HT-29 (cell line): ENCODE measurements at regions not wholly inside any gene's neighbourhood (a gene's known extent, or its start where the extent isn't known, plus 50 kb on each side); places are given as distances from the start of the nearest gene placed in this dataset.
"Not testable (repeated sequence)": the region's sequence is repeated elsewhere in the genome, so short reads cannot be mapped to it uniquely, and the experiment has no call there.

Experiments used
- DNase-seq: peaks from one replicate; pipeline ENCODE4 v3.0.0-alpha.2; 2015; ENCODE audit warnings: low spot score

DNA sequence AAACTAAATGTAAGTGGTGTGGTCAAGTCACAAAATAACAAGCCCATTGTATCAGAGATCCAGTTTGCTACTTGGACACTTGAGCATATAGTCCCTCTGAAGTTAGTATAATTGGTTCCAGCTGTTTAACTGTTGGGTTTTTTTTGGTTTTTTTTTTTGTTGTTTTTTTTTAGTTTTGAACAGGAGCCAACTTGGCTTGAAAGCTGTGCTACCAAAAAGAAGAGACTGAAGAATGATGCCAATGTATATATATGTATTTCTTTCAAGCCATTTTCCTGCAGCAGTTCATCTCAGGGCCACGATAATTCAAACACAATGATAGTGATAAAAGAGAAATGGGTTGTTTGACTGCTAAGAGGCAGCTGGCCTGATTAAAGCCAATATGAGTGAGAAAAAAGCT is 138.3 kb downstream of the PCDH18 start:
- DNase-seq: no peak

DNA sequence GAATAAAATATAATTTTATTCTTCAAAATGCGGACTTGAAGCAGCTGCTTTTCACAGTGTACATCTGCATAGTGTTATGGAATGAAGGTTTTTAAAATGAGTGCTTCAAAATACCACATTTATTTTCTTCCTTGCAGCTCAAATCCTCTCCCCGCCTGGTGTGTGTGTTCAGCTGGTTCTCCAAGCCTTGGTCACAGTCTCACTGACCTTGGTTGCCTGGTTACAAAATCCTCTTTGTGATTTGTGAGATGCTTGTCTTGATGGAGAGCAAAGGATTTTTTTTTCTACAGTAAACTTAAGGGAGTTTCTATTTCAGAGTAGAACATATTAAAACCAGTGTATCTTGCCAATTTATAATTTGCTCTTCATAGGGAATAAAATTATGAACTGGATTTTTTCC is 139.2 kb downstream of the PCDH18 start:
- DNase-seq: no peak

DNA sequence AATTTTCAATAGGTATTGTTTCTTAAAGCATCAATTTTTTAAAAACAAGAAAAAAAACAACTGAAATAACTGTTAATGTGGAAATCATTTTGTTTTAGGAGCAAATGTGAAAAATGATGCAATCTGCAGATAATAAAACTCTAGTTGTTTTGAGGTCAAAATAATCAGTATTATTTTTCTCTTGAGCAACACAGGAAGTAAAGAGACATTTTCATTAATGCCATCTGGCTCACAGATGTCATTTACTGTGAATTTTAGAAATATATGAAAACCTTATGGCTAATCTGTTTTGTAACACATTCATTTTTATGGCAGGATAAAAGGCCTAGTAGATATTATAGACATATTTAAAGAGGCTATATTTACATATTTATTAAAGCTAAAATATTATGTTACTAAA is 141.6 kb downstream of the PCDH18 start:
- DNase-seq: no peak

DNA sequence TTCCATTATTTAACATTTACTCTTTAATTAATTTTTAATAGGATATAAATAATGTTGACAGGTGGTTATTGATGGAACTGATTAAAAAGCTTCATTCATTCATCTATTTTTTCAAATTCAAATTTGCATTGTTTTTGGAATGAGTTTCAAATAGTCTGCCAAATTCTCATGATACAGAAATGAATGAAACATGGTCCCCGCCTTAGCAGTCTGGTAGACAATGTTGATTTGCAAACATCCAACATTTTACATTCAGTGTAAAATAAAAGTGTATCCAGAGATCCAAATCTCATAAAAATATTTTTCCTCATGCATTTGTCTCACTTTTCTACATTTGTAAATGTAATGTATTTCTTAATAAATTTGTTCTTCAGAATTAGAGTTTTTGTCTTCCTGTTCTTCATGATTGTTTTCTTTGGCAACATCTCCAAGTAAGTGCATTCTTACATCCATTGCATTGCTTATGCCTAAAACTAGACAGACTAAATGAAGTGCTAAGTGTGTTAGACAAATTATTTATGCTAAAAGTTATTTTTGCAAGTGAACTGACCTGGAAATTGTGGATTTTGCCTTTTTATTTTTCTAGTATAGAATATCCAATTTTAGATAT is 142.3 kb downstream of the PCDH18 start:
- DNase-seq: no peak

DNA sequence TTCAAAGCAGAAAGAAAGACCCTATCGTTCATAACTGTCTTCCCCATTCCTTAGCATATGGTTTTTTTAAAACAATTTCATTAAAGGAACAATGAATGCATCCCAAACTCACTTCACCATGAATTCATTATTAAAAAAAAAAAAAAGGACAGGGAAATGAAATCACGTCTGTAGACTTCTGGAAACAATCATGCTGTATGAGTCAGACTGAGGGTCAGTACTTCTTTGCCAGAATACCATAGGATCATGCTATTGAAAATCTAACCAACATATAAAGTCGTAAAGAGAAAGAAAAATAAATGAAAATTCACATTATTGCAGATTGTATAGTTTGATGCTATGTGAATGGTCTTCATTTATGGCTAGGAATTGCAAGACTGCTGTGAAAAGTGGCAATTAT is 144.4 kb downstream of the PCDH18 start:
- no peak for DNase-seq

DNA sequence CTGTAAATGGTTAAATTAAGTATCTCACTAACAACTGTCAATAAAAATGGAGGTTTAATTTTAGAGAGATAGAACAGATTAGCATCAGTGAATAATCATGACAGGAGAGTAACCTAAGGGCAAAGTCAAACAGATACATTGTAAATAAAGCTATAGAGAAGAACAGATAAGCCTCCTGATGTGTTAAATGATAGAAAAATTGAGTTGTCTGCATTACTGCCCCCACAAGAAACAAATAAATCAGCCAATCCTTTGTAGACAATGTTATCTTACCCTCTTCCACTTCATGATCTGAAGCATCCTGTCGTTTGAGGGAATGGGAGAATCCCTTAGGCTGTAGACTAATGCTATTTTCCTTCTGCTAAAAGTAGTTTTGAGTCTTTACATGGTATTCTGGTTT is 147.8 kb downstream of the PCDH18 start:
- DNase-seq: no peak

DNA sequence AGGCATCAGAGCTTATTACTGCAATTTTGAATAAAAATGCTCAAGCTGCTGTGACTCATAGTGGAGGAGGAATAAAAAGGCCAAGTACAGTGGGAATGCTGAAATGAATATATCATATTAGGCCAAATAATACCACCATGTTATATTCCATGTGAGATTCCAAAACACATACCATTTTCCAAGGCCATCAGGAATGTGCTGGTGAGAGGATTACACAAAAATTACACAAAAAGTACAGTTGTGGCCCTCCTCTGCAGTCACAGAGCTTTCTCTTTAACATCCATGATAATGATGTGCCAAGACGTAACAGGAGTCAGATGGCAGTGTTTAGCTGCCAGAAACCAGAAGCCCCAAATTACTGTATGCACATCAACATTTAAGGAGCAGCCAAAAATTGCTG is 153.5 kb downstream of the PCDH18 start:
- no peak for DNase-seq

DNA sequence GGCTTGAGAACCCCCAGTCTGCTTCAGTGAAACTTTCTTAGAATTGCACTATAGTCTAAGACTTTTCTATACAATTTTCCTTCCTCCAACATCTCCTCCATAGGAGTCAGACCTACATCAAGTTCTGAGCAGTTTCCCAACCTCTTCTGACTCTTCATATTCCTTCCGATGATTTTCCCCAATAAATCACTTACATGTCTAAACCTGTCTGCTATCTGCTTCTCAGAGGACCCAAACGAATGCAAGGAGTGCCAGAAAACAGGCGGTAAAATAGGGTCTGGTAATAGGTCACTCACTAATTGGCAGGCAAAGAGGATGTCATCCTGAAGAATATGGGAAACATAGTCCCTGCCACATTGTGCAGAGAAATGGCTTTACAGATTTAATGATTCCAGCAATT is 153.9 kb downstream of the PCDH18 start:
- DNase-seq: no peak

DNA sequence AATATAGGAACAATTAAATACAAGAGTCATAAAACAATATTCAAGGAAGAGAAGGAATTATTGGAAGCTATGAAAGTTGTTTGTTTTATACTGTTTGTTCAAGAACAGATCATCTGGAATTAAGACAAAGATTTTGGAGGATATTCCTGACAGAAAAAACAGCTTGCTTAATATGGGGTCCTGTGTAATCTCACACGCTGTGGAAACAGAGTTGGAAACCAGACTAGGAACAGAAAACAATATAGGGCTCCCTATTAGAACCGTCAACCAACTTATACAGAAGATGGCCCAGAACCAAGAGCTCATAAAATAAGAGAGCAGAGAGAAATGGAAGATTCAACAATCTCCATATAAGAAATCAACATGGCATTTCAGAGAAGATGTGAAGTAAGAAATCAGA is 156.0 kb downstream of the PCDH18 start:
- DNase-seq: no peak

DNA sequence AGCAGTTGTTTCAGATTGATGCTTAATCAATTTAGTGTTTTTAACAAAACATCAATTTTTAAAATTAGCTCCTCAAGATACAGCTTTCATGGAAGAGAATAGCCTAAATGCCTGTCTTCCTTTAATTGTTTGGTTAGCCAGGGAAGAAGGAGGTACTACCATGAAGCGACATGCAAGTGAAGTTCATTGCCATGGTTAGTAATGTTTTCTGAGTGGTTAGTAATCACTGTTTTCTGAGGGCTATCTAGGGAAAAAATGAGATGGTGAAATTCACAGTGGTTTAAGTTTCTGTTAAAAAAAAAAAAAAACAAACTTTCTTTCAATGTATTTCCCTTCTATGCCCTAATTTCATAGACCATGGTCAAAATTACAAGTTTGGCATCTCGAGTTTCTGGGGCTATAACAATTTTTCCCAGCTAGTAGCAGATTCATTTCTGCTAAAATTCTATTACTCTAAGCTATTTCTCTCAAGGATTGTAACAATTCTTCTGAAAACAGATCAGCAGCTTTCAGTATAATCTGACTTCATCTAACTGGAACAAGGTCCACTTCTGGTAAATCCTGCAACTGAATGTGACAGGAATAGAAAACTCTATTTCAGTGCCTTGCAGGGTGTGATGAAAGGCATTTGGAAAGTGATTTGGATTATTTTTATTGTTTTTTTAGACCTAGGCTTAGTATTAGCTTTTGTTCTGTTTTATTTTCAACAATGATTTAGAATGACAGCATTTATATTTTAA is 157.0 kb downstream of the PCDH18 start:
- DNase-seq: no peak

DNA sequence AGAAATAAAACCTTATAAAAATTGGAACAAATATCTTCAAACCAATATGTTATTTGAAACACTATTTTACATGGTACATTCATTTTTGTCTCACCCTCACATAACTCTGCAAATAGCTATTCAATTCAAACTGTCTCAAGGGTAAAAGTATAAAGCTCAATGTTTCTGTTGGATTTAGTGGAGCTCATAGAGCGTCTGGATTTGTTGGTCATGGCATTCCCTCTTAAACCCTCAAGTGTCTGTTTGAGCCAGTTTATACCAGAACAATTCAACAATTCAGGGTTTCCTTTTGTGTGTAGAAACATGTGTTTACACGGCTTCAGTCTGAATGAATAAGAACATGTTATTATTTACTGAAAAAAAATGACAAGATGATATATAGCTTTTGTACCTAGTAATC is 161.6 kb downstream of the PCDH18 start:
- no peak for DNase-seq

DNA sequence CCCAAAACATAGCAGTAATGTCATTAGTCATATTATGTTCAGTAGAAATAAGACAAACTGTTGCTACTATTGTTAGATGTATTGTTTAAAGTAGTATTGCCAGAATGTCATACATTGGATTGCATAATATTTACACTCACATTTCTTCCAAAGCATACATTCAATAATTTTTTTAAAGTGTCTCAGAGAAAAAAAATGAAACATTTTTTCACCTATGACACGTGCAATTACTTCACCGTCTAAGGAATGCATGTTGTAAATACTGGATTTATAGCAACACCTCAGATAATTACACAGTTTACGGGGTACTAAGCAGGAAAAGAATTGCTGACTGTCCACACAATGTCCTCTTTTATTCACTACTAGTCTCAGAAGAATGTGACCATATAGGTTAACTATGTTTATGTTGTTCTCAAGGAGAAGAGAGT is 162.1 kb downstream of the PCDH18 start:
- no peak for DNase-seq

DNA sequence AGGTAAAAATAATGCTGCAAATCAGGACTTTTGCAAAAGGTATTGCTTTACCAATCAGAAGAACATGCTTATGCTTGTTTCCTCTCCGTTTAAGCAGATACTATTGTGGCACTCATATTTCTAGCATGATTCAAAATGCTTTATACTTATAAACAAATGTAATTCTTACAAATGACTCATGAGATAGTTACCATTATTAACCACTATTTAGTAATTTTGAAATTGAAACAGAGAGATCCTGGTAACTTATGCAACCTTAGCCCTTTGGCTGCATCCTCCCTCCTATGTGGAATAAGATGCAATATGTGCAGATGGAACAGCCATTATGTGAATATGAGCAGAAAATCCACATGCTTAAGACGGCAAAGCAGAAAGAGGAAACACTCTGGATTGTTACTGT is 164.7 kb downstream of the PCDH18 start:
- no peak for DNase-seq

DNA sequence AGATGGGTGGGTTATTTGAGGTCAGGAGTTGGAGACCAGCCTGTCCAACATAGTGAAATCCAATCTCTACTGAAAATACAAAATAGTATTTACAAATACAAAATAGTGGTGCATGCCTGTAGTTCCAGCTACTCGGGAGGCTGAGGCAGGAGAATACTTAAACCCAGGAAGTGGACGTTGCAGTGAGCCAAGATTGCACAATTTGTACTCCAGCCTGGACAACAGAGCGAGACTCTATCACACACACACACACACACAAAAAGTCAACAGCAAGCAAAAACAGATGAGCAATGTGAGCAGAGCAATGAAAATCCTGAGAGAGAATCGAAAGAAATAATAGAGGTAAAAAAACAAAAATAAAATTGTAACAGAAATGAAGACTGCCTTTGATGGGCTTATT is 168.8 kb downstream of the PCDH18 start:
- DNase-seq: no peak

DNA sequence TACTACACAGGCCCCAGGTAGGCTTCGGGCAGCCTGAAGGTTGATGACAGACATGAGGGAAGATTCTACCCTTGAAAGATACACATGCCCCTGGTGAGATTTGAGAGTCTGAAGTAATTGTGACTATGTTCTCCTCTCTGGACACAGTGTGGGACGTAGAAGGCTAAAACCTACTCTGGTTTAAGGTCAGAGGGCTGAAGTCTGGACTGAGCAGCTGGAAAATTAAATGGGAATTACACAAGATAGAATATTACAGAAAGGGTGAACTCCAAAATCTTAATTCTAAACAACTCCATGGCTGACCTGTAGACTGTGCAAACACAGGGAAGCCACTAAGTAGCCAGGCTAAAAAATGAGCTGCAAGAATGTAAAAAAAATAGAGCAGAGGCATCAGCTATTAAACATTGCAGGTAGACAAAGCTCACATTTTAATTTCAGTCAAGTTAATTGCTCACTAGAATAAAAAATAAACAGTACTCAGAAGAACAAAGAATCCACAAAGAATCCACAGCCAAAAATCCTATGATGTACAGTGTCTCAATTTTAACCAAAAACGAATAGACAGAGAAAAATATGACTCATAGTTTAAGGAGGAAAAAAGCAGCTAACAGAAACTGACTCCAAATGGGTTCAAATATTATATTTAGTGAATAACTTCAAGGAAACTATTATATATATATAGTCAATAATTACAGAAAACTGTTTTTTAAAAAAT is 170.4 kb downstream of the PCDH18 start:
- DNase-seq: no peak

DNA sequence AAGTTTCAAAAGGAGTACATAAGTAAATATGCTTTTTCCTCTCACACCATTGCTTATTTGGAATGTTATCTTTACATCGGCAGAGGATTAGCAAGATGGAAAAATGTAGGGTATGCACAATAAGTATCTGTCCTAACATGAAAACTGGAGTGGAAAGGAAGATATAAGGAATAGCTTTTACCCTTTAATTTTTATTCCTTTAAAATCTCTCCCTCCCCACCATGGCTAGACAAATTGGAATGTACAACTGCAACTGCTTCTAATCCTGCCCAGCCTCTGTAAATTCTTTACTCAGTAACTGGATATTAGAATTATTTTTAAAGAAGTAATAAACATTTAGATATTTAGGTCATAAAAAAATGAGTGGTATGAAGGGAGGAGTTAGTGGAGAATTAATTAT is 171.5 kb downstream of the PCDH18 start:
- DNase-seq: no peak

DNA sequence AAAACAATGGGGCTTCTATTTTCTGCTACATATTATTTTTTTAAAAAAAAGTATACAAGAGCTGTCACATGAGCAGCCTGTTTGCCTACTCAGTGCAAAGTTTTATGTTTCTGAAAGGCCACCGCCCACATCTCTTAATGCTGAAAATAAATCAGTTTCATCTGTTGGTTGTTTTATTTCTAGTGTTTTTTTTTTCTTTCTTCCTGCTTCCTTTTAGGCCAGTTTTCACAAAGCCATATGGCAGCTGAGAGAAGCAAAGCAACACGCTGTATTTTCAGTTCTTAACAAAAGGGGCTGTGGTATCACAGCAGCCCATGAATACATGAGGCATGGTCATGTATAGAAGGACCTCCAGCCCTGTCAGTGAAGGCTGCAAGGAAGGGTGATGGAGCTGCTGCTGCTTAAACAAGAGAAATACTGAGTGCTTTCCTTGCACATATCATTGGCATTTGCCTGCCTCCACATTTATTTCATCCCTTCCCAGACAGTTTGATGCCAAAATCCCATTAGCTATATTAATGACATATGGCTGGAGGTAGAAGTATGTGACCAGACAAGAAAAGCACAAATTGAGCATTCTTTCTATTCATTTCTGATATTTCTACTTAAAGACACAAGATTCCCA is 172.5 kb downstream of the PCDH18 start:
- DNase-seq: no peak

DNA sequence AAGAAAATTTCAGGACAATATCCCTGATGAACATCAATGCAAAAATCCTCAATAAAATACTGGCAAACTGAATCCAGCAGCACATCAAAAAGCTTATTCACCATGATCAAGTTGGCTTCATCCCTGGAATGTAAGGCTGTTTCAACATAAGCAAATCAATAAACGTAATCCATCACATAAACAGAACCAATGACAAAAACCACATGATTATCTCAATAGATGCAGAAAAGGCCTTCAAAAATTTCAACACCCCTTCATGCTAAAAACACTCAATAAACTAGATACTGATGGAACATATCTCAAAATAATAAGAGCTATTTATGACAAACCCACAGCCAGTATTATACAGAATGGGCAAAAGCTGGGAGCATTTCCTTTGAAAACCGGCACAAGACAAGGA is 177.7 kb downstream of the PCDH18 start:
- not testable (repeated sequence) for DNase-seq

DNA sequence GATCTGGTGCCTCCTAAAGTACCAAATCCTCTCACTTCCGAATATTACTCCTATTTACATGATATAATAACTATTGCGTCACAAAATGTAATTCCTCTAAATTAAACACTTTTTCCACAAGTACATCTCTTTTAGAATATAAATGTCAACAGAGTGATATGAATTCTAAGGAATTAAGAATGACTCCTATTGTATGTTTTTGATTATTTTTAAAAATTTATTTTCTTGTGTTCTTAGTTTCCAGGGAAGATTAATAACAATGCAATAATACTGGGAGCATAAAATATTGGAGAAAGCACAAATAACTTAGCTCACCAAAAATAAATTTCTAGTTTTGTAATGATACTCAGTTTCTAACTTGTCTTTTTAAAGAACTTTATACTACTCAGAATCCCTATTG is 184.9 kb downstream of the PCDH18 start:
- no peak for DNase-seq

DNA sequence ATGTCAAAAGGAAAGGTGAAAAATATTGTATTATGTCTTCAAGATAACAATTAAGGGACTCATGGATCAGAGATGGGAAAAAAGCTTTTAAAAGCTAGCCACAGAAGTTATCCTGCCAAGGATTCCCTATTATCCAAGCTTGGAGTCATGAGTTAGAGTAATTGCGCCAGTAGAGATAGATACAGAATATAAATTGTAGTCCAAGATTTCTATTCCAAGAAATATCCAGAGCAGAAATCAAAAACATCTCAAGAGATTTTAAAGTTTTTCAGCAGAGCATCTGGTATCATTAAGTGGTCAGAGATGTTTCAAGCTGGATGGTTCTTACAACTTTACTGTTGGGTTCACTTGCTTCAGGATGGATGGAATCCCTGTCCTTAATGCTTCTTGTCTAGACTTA is 186.7 kb downstream of the PCDH18 start:
- DNase-seq: no peak

DNA sequence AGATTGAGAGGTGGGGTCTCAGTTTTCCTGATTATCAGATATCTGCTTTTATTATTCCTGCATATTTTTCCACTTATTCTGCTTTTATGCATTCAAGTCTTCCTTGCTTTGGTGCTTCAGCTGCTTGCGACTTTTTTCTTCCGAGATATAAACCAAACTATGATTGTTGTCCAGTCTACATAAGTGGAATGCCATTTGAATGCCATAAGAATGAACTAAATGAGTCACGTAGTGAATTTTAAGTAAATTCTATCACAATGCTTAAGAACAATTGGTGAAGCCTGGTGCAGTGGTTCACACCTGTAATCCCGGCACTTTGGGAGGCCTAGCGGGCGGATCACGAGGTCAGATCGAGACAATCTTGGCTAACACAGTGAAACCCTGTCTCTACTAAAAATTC is 189.1 kb downstream of the PCDH18 start:
- DNase-seq: no peak

DNA sequence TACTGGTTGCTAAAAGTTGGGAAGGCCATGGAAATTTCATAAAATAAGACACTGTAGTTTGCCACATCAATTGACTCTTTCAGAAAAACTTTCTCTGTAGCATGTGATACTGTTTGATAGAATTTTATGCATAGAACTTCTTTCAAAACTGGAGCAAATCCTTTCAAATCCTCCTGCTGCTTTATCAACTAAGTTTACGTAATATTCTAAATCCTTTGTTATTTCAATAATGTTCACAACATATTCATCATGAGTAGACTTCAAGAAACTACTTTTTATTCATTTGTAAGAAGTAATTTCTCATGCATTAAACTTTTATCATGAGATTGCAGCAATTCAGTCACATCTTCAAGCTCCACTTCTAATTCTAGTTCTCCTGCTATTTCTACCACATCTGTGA is 199.3 kb downstream of the PCDH18 start:
- DNase-seq: no peak

DNA sequence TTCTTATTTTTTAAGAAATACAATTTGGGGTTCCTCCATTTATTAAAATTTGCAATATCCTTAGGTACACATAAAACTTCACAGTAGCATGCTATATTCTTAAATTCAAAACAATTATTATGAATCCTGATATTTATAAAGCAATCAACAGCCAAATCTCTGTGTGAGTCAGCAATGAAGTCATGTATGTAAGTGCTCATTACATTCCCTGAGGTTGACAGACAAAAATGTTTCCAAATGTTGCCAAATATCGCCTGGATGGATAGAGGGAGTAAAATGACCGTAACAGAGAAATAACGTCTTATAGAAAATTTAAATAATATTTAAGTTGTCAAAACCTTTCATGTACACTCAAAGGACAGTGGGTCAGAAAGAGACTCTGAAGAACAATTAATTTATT is 220.0 kb downstream of the PCDH18 start:
- DNase-seq: no peak
